Chondrocyte (in vitro differentiated cells): ENCODE measurements at regions not wholly inside any gene's neighbourhood (a gene's known extent, or its start where the extent isn't known, plus 50 kb on each side); places are given as distances from the start of the nearest gene placed in this dataset.
"Not testable (repeated sequence)": the region's sequence is repeated elsewhere in the genome, so short reads cannot be mapped to it uniquely, and the experiment has no call there.

ENCODE experiments used
- DNase-seq: peaks from one replicate; pipeline ENCODE4 v3.0.0; 2021; ENCODE audit warnings: mixed read lengths, low spot score
- H3K27ac Mint-ChIP-seq: one replicate; pipeline ENCODE4 v1.8.0; 2021; ENCODE audit warnings: mild to moderate bottlenecking, moderate library complexity, mixed read lengths; ENCODE audit not compliant: unreplicated experiment
- H3K27me3 Mint-ChIP-seq: 2 replicates; pipeline ENCODE4 v1.8.0; 2021; ENCODE audit warnings: low read depth, mixed read lengths
- H3K36me3 Mint-ChIP-seq: 2 replicates; pipeline ENCODE4 v1.8.0; 2021; ENCODE audit warnings: low read depth, mixed read lengths
- H3K4me1 Mint-ChIP-seq: 2 replicates; pipeline ENCODE4 v1.8.0; 2021; ENCODE audit warnings: low read depth, mild to moderate bottlenecking, mixed read lengths
- H3K4me3 Mint-ChIP-seq: one replicate; pipeline ENCODE4 v1.8.0; 2021; ENCODE audit warnings: mild to moderate bottlenecking, moderate library complexity, mixed read lengths; ENCODE audit not compliant: unreplicated experiment
- H3K9me3 Mint-ChIP-seq: 2 replicates; pipeline ENCODE4 v1.8.0; 2021; ENCODE audit warnings: low read depth, mixed read lengths
- CTCF ChIP-seq: fragments of 200-600 bp; sonication (generic); IDR thresholded peaks from 2 replicates; pipeline ENCODE4 v1.5.0; 2021; ENCODE audit warnings: antibody characterized with exemption, mild to moderate bottlenecking, moderate library complexity

- no peaks in the 10 kb centered on the region for H3K36me3 Mint-ChIP-seq
- DNase-seq, result no peak
These were observed 1389.6 kb downstream of the CDH8 start for GRCh38 chr16:60646631-60647030.

GRCh38 chr16:60645541-60645940 is 1390.7 kb downstream of the CDH8 start:
- Mint-ChIP-seq H3K4me3 (no peak overlapping the region), H3K27ac (no peak overlapping the region)
- TF ChIP-seq CTCF, result no peak

More at GRCh38 chr16:60646631-60647030, 1389.6 kb downstream of the CDH8 start:
- no peaks in the 10 kb centered on the region for H3K4me1 Mint-ChIP-seq
- H3K27me3 Mint-ChIP-seq, result no peaks in the 10 kb centered on the region
- no peak overlapping the region for H3K27ac Mint-ChIP-seq
- no peak for TF ChIP-seq CTCF
- H3K9me3 Mint-ChIP-seq, result peaks cover 20% of the 10 kb centered on the region
- no peak overlapping the region for H3K4me3 Mint-ChIP-seq

GRCh38 chr16:60642956-60643355 is 1393.3 kb downstream of the CDH8 start:
- H3K27me3 Mint-ChIP-seq, result no peaks in the 10 kb centered on the region
- H3K4me3 Mint-ChIP-seq, result no peak overlapping the region
- H3K9me3 Mint-ChIP-seq, result peaks cover 28% of the 10 kb centered on the region
- H3K27ac Mint-ChIP-seq, result no peak overlapping the region
- DNase-seq, result no peak
- no peaks in the 10 kb centered on the region for H3K36me3 Mint-ChIP-seq
- no peaks in the 10 kb centered on the region for H3K4me1 Mint-ChIP-seq
- no peak for TF ChIP-seq CTCF

More at GRCh38 chr16:60645541-60645940, 1390.7 kb downstream of the CDH8 start:
- Mint-ChIP-seq H3K9me3 (peaks cover 25% of the 10 kb centered on the region), H3K27me3 (no peaks in the 10 kb centered on the region), H3K4me1 (no peaks in the 10 kb centered on the region), H3K36me3 (no peaks in the 10 kb centered on the region)
- DNase-seq, result no peak

- H3K9me3 Mint-ChIP-seq, result peaks cover 28% of the 10 kb centered on the region
- H3K4me1 Mint-ChIP-seq, result no peaks in the 10 kb centered on the region
- no peaks in the 10 kb centered on the region for H3K27me3 Mint-ChIP-seq
- no peak overlapping the region for H3K4me3 Mint-ChIP-seq
- no peaks in the 10 kb centered on the region for H3K36me3 Mint-ChIP-seq
- H3K27ac Mint-ChIP-seq, result no peak overlapping the region
- TF ChIP-seq CTCF, result no peak
- DNase-seq, result no peak
These were observed 1395.1 kb downstream of the CDH8 start for GRCh38 chr16:60641067-60641665.

- Mint-ChIP-seq H3K9me3 (peaks cover 28% of the 10 kb centered on the region), H3K4me3 (no peak overlapping the region), H3K27ac (no peak overlapping the region), H3K4me1 (no peaks in the 10 kb centered on the region), H3K36me3 (no peaks in the 10 kb centered on the region), H3K27me3 (no peaks in the 10 kb centered on the region)
- TF ChIP-seq CTCF, result no peak
- no peak for DNase-seq
These were observed 1396.2 kb downstream of the CDH8 start for GRCh38 chr16:60640038-60640437.

GRCh38 chr16:60636636-60637035 is 1399.6 kb downstream of the CDH8 start:
- H3K27me3 Mint-ChIP-seq, H3K27ac Mint-ChIP-seq: not testable (repeated sequence)

More at GRCh38 chr16:60636636-60637035, 1399.6 kb downstream of the CDH8 start:
- not testable (repeated sequence) for DNase-seq, H3K36me3 Mint-ChIP-seq, H3K4me3 Mint-ChIP-seq, H3K4me1 Mint-ChIP-seq
- peaks cover 25% of the 10 kb centered on the region for H3K9me3 Mint-ChIP-seq
